ENCODE measurements at regions not wholly inside any gene's neighbourhood (a gene's known extent, or its start where the extent isn't known, plus 50 kb on each side); places are given as distances from the start of the nearest gene placed in this dataset.

DNA sequence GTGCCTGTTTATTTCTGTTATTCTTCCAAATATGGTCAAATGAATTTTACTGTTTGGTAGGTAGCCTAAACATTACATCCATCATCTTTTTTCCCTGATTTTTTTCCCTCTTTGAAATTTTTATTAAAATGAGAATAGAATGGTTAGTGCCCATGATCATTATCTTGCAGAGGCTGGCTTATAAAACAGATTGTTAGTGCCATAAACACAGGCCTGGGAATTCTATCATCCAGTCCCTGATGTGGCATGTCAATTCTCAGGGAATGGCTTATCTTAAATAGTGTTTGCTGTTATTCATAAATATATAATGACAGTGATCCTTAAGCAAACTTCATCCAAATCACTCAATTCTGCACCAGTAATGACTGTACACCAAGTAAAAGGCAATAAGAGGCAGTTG, 207.3 kb downstream of the TUSC7 start:
- no peaks in the 10 kb centered on the region for H3K27me3 Mint-ChIP-seq
- no peak overlapping the region for H3K4me3 Mint-ChIP-seq
- no peaks in the 10 kb centered on the region for H3K36me3 Mint-ChIP-seq (ENCODE audit: low read depth)
- POLR2A ChIA-PET = no interaction called here
- H3K4me1 Mint-ChIP-seq = no peaks in the 10 kb centered on the region
- intact Hi-C loops (cut with micrococcal nuclease) = no loop called here
- DNase-seq = no peak
- TF ChIP-seq, protein P1, sequence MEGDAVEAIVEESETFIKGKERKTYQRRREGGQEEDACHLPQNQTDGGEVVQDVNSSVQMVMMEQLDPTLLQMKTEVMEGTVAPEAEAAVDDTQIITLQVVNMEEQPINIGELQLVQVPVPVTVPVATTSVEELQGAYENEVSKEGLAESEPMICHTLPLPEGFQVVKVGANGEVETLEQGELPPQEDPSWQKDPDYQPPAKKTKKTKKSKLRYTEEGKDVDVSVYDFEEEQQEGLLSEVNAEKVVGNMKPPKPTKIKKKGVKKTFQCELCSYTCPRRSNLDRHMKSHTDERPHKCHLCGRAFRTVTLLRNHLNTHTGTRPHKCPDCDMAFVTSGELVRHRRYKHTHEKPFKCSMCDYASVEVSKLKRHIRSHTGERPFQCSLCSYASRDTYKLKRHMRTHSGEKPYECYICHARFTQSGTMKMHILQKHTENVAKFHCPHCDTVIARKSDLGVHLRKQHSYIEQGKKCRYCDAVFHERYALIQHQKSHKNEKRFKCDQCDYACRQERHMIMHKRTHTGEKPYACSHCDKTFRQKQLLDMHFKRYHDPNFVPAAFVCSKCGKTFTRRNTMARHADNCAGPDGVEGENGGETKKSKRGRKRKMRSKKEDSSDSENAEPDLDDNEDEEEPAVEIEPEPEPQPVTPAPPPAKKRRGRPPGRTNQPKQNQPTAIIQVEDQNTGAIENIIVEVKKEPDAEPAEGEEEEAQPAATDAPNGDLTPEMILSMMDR (IDR thresholded peaks at IDR 0.05) = no peak
- H3K9me3 Mint-ChIP-seq = no peaks in the 10 kb centered on the region
- ATAC-seq (ENCODE audit: low read depth) = no peak
- no peak overlapping the region for H3K27ac Mint-ChIP-seq
- CTCF ChIA-PET = no interaction called here

DNA sequence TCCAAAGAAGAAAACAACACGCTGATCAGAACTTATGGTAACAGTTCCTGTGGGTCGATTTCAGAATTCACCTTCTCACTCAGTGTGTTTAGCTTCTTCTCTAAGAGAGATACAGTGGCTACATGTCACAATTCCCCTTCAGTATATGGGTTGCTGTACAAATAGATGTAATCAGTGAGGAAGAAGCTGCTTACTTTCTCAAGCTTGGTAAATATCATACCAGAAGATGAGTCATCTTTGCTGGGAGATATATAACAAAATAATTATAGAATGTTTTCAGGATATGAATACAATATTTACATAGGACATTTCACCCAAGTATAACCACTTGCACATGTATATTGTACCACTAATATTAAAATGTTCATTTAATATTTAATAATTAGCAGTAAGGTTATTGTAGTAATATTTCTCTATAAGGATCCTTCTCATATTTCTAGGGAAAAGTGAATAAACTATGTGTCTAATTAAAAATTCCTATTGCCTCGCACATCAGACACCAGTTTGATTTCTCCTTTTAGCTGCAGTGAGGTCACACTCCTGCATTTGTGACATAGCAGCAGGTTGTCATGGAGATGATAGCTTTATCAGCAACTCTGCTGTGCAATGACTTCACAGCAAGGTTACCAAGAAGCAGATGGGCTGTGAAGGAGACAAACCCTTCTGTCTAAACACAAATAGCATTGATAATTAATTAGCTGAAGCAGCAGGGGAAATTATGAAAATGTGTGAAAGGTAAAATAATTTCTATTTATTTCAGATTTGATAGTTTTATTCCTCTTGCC, 211.4 kb downstream of the TUSC7 start:
- Mint-ChIP-seq H3K4me1 (peaks cover 4% of the 10 kb centered on the region), H3K9me3 (peaks cover 11% of the 10 kb centered on the region), H3K27me3 (no peaks in the 10 kb centered on the region), H3K27ac (no peak overlapping the region), H3K36me3 (ENCODE audit: low read depth) (no peaks in the 10 kb centered on the region), H3K4me3 (no peak overlapping the region)
- no peak for ATAC-seq (ENCODE audit: low read depth)
- intact Hi-C loops (cut with micrococcal nuclease) = no loop called here
- TF ChIP-seq, protein P1 (IDR thresholded peaks at IDR 0.05) = no peak
- DNase-seq = no peak
- ChIA-PET CTCF (no interaction called here), POLR2A (no interaction called here)

GRCh38 chr3:116927918-116928317, 218.3 kb downstream of the TUSC7 start:
- peaks cover 10% of the 10 kb centered on the region for H3K9me3 Mint-ChIP-seq
- intact Hi-C loops (cut with micrococcal nuclease) = no loop called here
- no peak overlapping the region for H3K27ac Mint-ChIP-seq
- H3K4me3 Mint-ChIP-seq = no peak overlapping the region
- TF ChIP-seq, protein P1 (IDR thresholded peaks at IDR 0.05) = no peak
- ATAC-seq (ENCODE audit: low read depth) = no peak
- no peak for DNase-seq
- H3K36me3 Mint-ChIP-seq (ENCODE audit: low read depth) = no peaks in the 10 kb centered on the region
- H3K4me1 Mint-ChIP-seq = peaks cover 16% of the 10 kb centered on the region
- CTCF ChIA-PET = no interaction called here
- POLR2A ChIA-PET = no interaction called here
- no peaks in the 10 kb centered on the region for H3K27me3 Mint-ChIP-seq

DNA sequence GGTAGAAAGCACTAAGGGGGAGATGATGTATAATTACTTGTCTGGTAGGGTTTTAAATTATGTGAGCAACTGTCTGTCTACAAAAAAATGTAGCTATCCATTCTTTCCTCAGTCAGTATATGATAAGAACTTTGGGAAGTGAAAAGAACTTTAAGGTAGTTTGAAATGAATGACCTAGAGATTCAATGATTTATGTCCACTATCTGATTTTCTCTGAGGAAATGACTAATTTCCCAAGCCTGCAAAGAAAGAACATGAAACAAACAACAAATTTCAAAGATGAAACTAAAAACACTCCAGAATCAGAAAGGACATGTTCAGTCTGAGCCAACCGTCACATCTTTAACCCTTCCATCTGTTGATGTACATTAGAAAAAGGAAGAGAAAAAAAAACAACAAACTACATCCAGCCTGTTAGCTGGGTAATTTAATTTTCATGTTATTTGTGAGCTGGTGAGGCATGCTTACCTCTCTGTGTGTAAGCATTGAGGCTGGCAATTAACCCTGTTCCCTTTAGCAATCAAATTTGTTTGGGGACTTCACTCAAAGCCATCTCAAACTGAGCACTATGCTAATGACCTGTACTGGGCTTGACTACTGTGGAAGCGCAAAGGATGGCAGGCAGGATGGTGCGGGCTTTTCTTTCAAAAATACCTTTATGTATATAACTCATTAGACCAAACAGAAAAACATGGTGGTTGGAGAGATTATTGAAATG, 220.1 kb downstream of the TUSC7 start:
- TF ChIP-seq, protein P1 (IDR thresholded peaks at IDR 0.05) = no peak
- no peak for ATAC-seq (ENCODE audit: low read depth)
- H3K4me3 Mint-ChIP-seq = no peak overlapping the region
- ChIA-PET CTCF (no interaction called here), POLR2A (interaction anchor here (0.6 kb wide), 1 partner anchor 13 kb away, joined by 3 read pairs; no protein-coding TSS in a partner anchor)
- peaks cover 5% of the 10 kb centered on the region for H3K9me3 Mint-ChIP-seq
- intact Hi-C loops (cut with micrococcal nuclease) = no loop called here
- no peaks in the 10 kb centered on the region for H3K27me3 Mint-ChIP-seq
- DNase-seq = no peak
- no peaks in the 10 kb centered on the region for H3K36me3 Mint-ChIP-seq (ENCODE audit: low read depth)
- H3K4me1 Mint-ChIP-seq = peaks cover 12% of the 10 kb centered on the region
- H3K27ac Mint-ChIP-seq = no peak overlapping the region

DNA sequence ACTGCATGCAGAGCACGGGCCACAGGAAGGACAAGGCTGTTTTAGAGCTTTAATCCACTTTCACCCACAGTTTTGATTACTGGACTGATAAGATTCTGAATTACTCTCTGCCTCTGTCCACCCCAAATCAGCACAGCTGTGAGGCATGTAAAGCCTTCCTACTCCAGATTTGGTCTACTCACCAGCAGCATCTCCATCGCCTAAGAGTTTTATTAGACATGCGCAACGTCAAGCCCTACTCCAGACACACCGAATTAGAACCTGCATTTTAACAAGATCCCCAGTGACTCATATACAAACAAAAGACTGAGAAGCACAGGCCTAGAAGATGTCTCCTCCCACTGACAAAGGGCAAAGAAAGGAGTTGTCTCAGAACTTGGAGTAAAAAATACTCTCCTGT, 221.2 kb downstream of the TUSC7 start:
- no peak for DNase-seq
- POLR2A ChIA-PET = no interaction called here
- Mint-ChIP-seq H3K27me3 (no peaks in the 10 kb centered on the region), H3K27ac (no peak overlapping the region), H3K9me3 (no peaks in the 10 kb centered on the region), H3K4me1 (peaks cover 12% of the 10 kb centered on the region), H3K36me3 (ENCODE audit: low read depth) (no peaks in the 10 kb centered on the region), H3K4me3 (no peak overlapping the region)
- intact Hi-C loops (cut with micrococcal nuclease) = no loop called here
- CTCF ChIA-PET = no interaction called here
- no peak for ATAC-seq (ENCODE audit: low read depth)
- TF ChIP-seq, protein P1 (IDR thresholded peaks at IDR 0.05) = no peak
